ENCODE measurements at regions not wholly inside any gene's neighbourhood (a gene's known extent, or its start where the extent isn't known, plus 50 kb on each side); places are given as distances from the start of the nearest gene placed in this dataset.

GRCh38 chr10:3401491-3401938, 228.9 kb upstream of the PITRM1 start:
- H3K27me3 ChIP-seq = no peaks in the 10 kb centered on the region
- H3K36me3 ChIP-seq = no peaks in the 10 kb centered on the region
- DNase-seq (no peak), ATAC-seq (no peak)
- intact Hi-C loops (cut with DNase I) = no loop called here
- H3K4me1 ChIP-seq = peaks cover 0 to 4% of the 10 kb centered on the region in 2 donors
- no peak overlapping the region for H3K4me3 ChIP-seq
- TF ChIP-seq, protein P1, sequence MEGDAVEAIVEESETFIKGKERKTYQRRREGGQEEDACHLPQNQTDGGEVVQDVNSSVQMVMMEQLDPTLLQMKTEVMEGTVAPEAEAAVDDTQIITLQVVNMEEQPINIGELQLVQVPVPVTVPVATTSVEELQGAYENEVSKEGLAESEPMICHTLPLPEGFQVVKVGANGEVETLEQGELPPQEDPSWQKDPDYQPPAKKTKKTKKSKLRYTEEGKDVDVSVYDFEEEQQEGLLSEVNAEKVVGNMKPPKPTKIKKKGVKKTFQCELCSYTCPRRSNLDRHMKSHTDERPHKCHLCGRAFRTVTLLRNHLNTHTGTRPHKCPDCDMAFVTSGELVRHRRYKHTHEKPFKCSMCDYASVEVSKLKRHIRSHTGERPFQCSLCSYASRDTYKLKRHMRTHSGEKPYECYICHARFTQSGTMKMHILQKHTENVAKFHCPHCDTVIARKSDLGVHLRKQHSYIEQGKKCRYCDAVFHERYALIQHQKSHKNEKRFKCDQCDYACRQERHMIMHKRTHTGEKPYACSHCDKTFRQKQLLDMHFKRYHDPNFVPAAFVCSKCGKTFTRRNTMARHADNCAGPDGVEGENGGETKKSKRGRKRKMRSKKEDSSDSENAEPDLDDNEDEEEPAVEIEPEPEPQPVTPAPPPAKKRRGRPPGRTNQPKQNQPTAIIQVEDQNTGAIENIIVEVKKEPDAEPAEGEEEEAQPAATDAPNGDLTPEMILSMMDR (IDR thresholded peaks at IDR 0.05) = no peak
- H3K27ac ChIP-seq = no peak overlapping the region
- no peaks in the 10 kb centered on the region for H3K9me3 ChIP-seq

GRCh38 chr10:3400348-3400747, 227.8 kb upstream of the PITRM1 start:
- peak overlapping the region; percentile 13 to 33 for H3K27ac ChIP-seq

DNA sequence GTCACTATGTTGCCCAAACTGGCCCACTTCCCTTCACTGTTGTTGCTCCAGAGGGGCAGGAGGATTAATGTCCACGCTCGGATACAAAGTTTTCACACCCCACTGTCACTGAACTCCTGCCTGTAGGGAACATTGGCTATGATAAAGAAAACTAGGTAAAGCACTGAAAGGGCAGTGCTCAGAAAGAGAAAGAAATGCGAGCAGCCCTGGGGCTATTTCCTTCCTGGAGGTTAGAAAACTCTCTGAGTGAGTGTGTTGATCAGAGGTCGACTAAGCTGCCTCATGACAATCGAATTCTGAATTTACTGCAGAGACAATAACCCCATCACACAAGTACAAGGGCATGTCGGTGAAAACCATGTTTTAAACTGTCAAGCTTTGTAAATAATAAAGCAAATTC, 227.2 kb upstream of the PITRM1 start:
- Histone ChIP-seq H3K4me1 (peaks cover 0 to 4% of the 10 kb centered on the region in 2 donors), H3K4me3 (no peak overlapping the region), H3K36me3 (no peaks in the 10 kb centered on the region), H3K27ac (peak overlapping the region; percentile 13 to 33), H3K27me3 (no peaks in the 10 kb centered on the region), H3K9me3 (peaks cover 0 to under 1% of the 10 kb centered on the region in 2 donors)
- ATAC-seq (no peak), DNase-seq (no peak)
- intact Hi-C loops (cut with DNase I) = no loop called here
- TF ChIP-seq, protein P1 (IDR thresholded peaks at IDR 0.05) = no peak

More at GRCh38 chr10:3400348-3400747, 227.8 kb upstream of the PITRM1 start:
- ATAC-seq (peak; percentile 39), DNase-seq (peak in 2 of 4 donors; percentile 27 to 56)
- H3K4me1 ChIP-seq = peaks cover 0 to 4% of the 10 kb centered on the region in 2 donors
- TF ChIP-seq, protein P1 (IDR thresholded peaks at IDR 0.05) = no peak
- H3K9me3 ChIP-seq = no peaks in the 10 kb centered on the region
- no peaks in the 10 kb centered on the region for H3K36me3 ChIP-seq
- no peaks in the 10 kb centered on the region for H3K27me3 ChIP-seq
- intact Hi-C loops (cut with DNase I) = no loop called here
- no peak overlapping the region for H3K4me3 ChIP-seq

DNA sequence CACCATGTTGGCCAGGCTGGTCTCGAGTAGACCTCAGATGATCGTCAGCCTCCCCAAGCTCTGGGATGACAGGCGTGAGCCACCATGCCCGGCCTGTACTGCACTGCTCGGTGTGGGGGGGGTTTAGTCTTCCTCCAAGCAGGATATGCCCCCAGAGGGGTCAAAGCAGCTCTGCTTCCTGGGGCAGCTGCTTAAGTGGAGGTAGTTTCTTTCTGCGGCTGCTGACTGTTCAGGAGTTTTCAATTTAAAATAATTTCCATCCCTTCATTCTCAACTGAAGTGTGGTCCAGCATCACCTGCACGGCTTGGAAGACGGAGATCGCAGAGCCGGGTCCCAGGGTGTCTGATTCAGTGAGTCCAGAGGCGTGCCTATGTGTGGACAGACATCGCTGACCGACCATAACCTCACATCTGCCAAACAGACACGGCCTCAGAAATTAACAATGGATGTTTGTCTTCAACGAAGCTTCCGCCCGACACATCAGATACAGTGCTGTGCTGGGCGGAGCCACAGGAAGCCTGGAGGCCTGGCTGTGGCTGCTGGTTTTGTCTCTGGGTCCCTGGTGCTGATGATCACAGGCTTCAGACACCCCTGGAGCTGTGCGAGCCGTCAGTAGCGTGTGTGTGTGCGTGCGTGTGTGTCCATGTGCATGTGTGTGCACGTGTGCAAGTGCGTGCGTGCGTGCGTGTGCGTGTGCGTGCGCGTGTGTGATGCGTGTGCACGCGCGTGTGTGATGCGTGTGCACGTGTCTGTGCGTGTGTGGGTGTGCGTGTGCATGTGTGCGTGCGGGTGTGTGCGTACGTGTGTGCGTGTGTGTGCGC, 226.5 kb upstream of the PITRM1 start:
- ATAC-seq = peak; percentile 47
- H3K27ac ChIP-seq = peak overlapping the region in 1 of 2 donors; percentile 3
- no peaks in the 10 kb centered on the region for H3K27me3 ChIP-seq
- TF ChIP-seq, protein P1 (IDR thresholded peaks at IDR 0.05) = no peak
- intact Hi-C loops (cut with DNase I) = no loop called here
- H3K36me3 ChIP-seq = no peaks in the 10 kb centered on the region
- peaks cover 0 to 4% of the 10 kb centered on the region in 2 donors for H3K4me1 ChIP-seq
- DNase-seq = peak in 2 of 4 donors; percentile 28 to 51
- no peak overlapping the region for H3K4me3 ChIP-seq
- peaks cover 0 to 4% of the 10 kb centered on the region in 2 donors for H3K9me3 ChIP-seq

- Histone ChIP-seq H3K36me3 (no peaks in the 10 kb centered on the region), H3K9me3 (peaks cover 0 to 4% of the 10 kb centered on the region in 2 donors), H3K4me3 (no peak overlapping the region), H3K27ac (no peak overlapping the region), H3K27me3 (no peaks in the 10 kb centered on the region), H3K4me1 (peaks cover 0 to 4% of the 10 kb centered on the region in 2 donors)
- DNase-seq (peak in 1 of 4 donors; percentile 47), ATAC-seq (no peak)
- TF ChIP-seq, protein P1 (IDR thresholded peaks at IDR 0.05) = no peak
- intact Hi-C loops (cut with DNase I) = no loop called here
These were observed 225.3 kb upstream of the PITRM1 start for GRCh38 chr10:3397846-3398245.
